ENCODE measurements at regions not wholly inside any gene's neighbourhood (a gene's known extent, or its start where the extent isn't known, plus 50 kb on each side); places are given as distances from the start of the nearest gene placed in this dataset.
"Not testable (repeated sequence)": the region's sequence is repeated elsewhere in the genome, so short reads cannot be mapped to it uniquely, and the experiment has no call there.

DNA sequence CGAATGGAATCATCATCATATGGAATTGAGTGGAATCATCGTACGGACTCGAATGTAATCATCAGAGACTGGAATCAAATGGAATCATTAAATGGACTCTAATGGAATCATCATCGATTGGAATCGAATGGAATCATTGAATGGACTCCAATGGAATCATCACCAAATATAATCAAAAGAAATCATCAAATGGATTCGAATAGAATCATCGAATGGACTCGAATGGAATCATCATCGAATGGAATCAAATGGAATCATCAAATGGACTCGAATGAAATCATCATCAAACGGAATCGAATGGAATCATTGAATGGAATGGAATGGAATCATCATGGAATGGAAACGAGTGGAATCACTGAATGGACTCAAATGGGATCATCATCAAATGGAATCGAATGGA, 233.5 kb downstream of the SHCBP1 start:
- not testable (repeated sequence) for DNase-seq

DNA sequence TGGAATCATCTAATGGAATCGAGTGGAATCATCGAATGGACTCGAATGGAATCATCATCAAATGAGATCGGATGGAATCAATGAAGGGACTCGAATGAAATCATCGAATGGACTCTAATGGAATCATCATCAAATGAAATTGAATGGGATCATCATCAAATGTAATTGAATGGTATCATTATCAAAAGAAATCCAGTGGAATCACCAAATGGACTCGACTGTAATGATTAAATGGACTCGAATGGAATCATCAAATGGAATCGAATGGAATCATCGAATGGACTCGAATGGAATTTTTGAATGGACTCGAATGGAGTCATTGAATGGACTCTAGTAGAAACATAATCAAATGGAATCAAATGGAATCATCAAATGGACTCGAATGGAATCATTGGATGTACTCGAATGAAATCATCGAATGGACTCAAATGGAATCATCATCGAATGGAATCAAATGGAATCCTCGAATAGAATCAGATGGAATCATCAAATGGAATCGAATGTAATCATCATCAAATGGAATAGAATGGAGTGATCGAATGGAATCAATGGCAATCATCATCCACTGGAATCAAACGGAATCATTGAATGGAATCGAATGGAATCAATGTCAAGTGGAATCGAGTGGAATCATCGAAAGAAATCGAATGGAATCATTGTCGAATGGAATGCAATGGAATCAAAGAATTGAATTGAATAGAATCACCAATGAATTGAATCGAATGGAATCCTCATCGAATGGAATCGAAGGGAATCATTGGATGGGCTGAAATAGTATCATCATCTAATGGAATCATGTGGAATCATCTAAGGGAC, 234.2 kb downstream of the SHCBP1 start:
- DNase-seq = not testable (repeated sequence)

- not testable (repeated sequence) for DNase-seq
These were observed 234.9 kb downstream of the SHCBP1 start for GRCh38 chr16:46386110-46386771.

- DNase-seq = not testable (repeated sequence)
These were observed 236.7 kb downstream of the SHCBP1 start for GRCh38 chr16:46384285-46385061.

- not testable (repeated sequence) for DNase-seq
These were observed 237.6 kb downstream of the SHCBP1 start for GRCh38 chr16:46383581-46383980.

DNA sequence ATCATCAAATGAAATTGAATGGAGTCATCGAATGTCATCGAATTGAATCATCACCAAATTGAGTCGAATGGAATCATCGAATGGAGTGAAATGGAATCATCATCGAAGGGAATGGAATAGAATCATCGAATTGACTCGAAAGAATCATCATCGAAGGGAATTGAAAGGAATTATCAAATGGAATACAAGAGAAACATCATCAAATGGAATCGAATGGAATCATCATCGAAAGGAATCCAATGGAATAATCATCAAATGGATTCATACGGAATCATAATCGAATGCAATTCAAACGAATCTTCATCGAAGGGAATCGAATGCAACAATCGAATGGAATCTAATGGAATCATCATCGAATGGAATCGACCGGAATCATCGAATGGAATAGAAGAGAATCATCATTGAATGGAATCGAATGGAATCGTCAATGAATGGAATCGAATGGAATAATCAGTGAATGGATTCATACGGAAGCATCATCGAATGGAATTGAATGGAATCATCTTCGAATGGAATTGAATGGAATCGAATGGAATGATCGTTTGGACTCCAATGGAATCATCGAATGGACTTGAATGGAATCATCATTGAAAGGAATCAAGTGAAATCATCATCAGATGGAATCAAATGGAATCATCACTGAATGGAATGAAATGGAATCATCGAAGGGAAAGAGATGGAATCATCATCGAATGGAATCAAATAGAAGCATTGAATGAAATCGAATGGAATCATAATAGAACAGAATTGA, 238.2 kb downstream of the SHCBP1 start:
- not testable (repeated sequence) for DNase-seq

DNA sequence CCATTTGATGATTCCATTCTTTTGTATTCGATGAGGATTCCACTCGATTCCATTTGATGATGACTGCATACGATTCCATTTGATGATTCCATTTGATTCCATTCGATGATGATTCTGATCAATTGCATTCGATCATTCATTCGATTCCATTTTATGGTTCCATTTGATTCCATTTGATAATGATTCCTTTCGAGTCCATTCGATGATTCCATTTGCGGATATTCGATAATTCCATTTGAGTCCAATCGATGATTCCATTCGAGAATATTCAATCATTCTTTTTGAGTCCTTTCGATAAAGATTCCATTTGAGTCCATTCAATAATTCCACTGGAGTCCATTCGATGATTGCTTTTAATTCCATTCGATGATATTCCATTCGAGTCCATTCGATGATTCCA, 239.1 kb downstream of the SHCBP1 start:
- DNase-seq = not testable (repeated sequence)

- not testable (repeated sequence) for DNase-seq
These were observed 239.8 kb downstream of the SHCBP1 start for GRCh38 chr16:46381344-46381743.
